GM23248 (cell line): ENCODE measurements at regions not wholly inside any gene's neighbourhood (a gene's known extent, or its start where the extent isn't known, plus 50 kb on each side); places are given as distances from the start of the nearest gene placed in this dataset.
"Not testable (repeated sequence)": the region's sequence is repeated elsewhere in the genome, so short reads cannot be mapped to it uniquely, and the experiment has no call there.

Experiments used
- DNase-seq: peaks from one replicate; pipeline ENCODE4 v3.0.0-alpha.2; 2015
- H2AFZ ChIP-seq: fragments of 200-600 bp; sonication (generic); 2 replicates; pipeline ENCODE4 v1.6.1; 2016; ENCODE audit warnings: antibody characterized with exemption
- H3F3A ChIP-seq: fragments of 200-600 bp; sonication (generic); 2 replicates; pipeline ENCODE4 v1.6.1; 2016; ENCODE audit warnings: mild to moderate bottlenecking, antibody characterized with exemption, mixed run types; ENCODE audit not compliant: insufficient read depth
- H3K27ac ChIP-seq: fragments of 200-600 bp; sonication (generic); 2 replicates; pipeline ENCODE4 v1.5.1; 2016; ENCODE audit warnings: mild to moderate bottlenecking
- H3K27me3 ChIP-seq: fragments of 200-600 bp; sonication (generic); replicated peaks from 2 replicates; pipeline ENCODE4 v1.6.1; 2016; ENCODE audit warnings: mild to moderate bottlenecking; ENCODE audit not compliant: insufficient read depth
- H3K36me3 ChIP-seq: fragments of 200-600 bp; sonication (generic); 2 replicates; pipeline ENCODE4 v1.6.1; 2016; ENCODE audit warnings: low read depth, mild to moderate bottlenecking
- H3K4me1 ChIP-seq: fragments of 200-600 bp; sonication (generic); 2 replicates; pipeline ENCODE4 v1.6.1; 2016; ENCODE audit warnings: mild to moderate bottlenecking; ENCODE audit not compliant: insufficient read depth
- H3K4me2 ChIP-seq: fragments of 200-600 bp; sonication (generic); one replicate; pipeline ENCODE4 v1.6.1; 2016; ENCODE audit warnings: mild to moderate bottlenecking; ENCODE audit not compliant: unreplicated experiment
- H3K4me3 ChIP-seq: fragments of 200-600 bp; sonication (generic); 2 replicates; pipeline ENCODE4 v1.5.1; 2016; ENCODE audit warnings: mild to moderate bottlenecking
- H3K79me2 ChIP-seq: fragments of 200-600 bp; sonication (generic); 2 replicates; pipeline ENCODE4 v1.6.1; 2016; ENCODE audit warnings: mild to moderate bottlenecking; ENCODE audit not compliant: insufficient read depth
- H3K9ac ChIP-seq: fragments of 200-600 bp; sonication (generic); 2 replicates; pipeline ENCODE4 v1.6.1; 2016; ENCODE audit warnings: mild to moderate bottlenecking
- H3K9me2 ChIP-seq: fragments of 200-600 bp; sonication (generic); 2 replicates; pipeline ENCODE4 v1.6.1; 2016; ENCODE audit warnings: mixed run types, mild to moderate bottlenecking, moderate library complexity; ENCODE audit not compliant: insufficient read depth
- H3K9me3 ChIP-seq: fragments of 200-600 bp; sonication (generic); one replicate; pipeline ENCODE4 v1.6.1; 2017; ENCODE audit warnings: low read depth
- H4K20me1 ChIP-seq: fragments of 200-600 bp; sonication (generic); 2 replicates; pipeline ENCODE4 v1.6.0; 2016; ENCODE audit not compliant: insufficient read depth
- EZH2 ChIP-seq: fragments of 200-600 bp; sonication (generic); IDR thresholded peaks from 2 replicates; pipeline ENCODE4 v1.6.1; 2018; ENCODE audit warnings: antibody characterized with exemption, mild to moderate bottlenecking; ENCODE audit not compliant: insufficient read depth, poor library complexity, severe bottlenecking
- EZH2phosphoT487 ChIP-seq: fragments of 200-600 bp; sonication (generic); IDR thresholded peaks from 2 replicates; pipeline ENCODE4 v1.6.1; 2018; ENCODE audit warnings: antibody characterized with exemption, moderate library complexity, mild to moderate bottlenecking, low read depth; ENCODE audit not compliant: insufficient read depth
- whole genome bisulfite sequencing, 2 experiments: methylation state at CpG; one replicate each; pipeline ENCODE4 v1.1.6; 2015 to 2017; ENCODE audit warnings: low lambda C conversion rate in 2 of 2, low coverage in 1 of 2; ENCODE audit errors: missing lambda C conversion rate in 2 of 2; 5-methylcytosine and 5-hydroxymethylcytosine counted together
- in situ Hi-C: fragments of 300-500 bp; cut with MboI; formaldehyde crosslinking; loops from 2 replicates; pipeline ENCODE4 v1.15.0; 2020

- no peak overlapping the region for H3K27ac ChIP-seq
- H2AFZ ChIP-seq: peak overlapping the region; percentile 64
- no peaks in the 10 kb centered on the region for H3K9me2 ChIP-seq
- no peak for TF ChIP-seq EZH2
- TF ChIP-seq EZH2phosphoT487: no peak
- H3K4me3 ChIP-seq: no peak overlapping the region
- H4K20me1 ChIP-seq: no peaks in the 10 kb centered on the region
- DNase-seq: no peak
- H3K27me3 ChIP-seq: no peaks in the 10 kb centered on the region
- no peaks in the 10 kb centered on the region for H3K9me3 ChIP-seq
- no peaks in the 10 kb centered on the region for H3K4me1 ChIP-seq
- H3F3A ChIP-seq: no peaks in the 10 kb centered on the region
- in situ Hi-C loops: no loop called here
- H3K9ac ChIP-seq: no peak overlapping the region
- no peaks in the 10 kb centered on the region for H3K36me3 ChIP-seq
- H3K79me2 ChIP-seq: no peaks in the 10 kb centered on the region
- H3K4me2 ChIP-seq: no peak overlapping the region
Measured at GRCh38 chr4:43496188-43496587, 603.7 kb downstream of the GRXCR1 start.

- Histone ChIP-seq H3K36me3 (no peaks in the 10 kb centered on the region), H2AFZ (peak overlapping the region; percentile 64), H3K9me2 (no peaks in the 10 kb centered on the region), H3K9ac (no peak overlapping the region), H3K27me3 (no peaks in the 10 kb centered on the region), H3K4me1 (no peaks in the 10 kb centered on the region), H3K4me3 (no peak overlapping the region), H3K79me2 (no peaks in the 10 kb centered on the region), H3F3A (no peaks in the 10 kb centered on the region), H3K4me2 (no peak overlapping the region), H3K27ac (no peak overlapping the region), H3K9me3 (no peaks in the 10 kb centered on the region), H4K20me1 (no peaks in the 10 kb centered on the region)
- DNase-seq: no peak
- no peak for TF ChIP-seq EZH2
- no peak for TF ChIP-seq EZH2phosphoT487
- in situ Hi-C loops: no loop called here
- WGBS, 2 experiments: 33 to 37% methylated on average over 2 of the region's 2 CpGs
Measured at GRCh38 chr4:43496602-43497001, 604.1 kb downstream of the GRXCR1 start.

GRCh38 chr4:43505823-43506222, 613.3 kb downstream of the GRXCR1 start:
- in situ Hi-C loops, DNase-seq, H4K20me1 ChIP-seq, H3K9ac ChIP-seq, H3F3A ChIP-seq, H3K27ac ChIP-seq, H3K4me2 ChIP-seq, H3K79me2 ChIP-seq, H3K4me1 ChIP-seq, H3K9me3 ChIP-seq, H2AFZ ChIP-seq, H3K4me3 ChIP-seq, H3K27me3 ChIP-seq, H3K36me3 ChIP-seq, H3K9me2 ChIP-seq: not testable (repeated sequence)
- WGBS, 2 experiments: 74 to 79% methylated on average over 13 of the region's 13 CpGs

GRCh38 chr4:43512253-43512652, 619.7 kb downstream of the GRXCR1 start:
- H3K9me2 ChIP-seq: no peaks in the 10 kb centered on the region
- H2AFZ ChIP-seq: no peak overlapping the region
- no peaks in the 10 kb centered on the region for H3F3A ChIP-seq
- in situ Hi-C loops: no loop called here
- WGBS, 2 experiments: 23 to 32% methylated on average over 1 of the region's 1 CpG
- H4K20me1 ChIP-seq: no peaks in the 10 kb centered on the region
- no peaks in the 10 kb centered on the region for H3K4me1 ChIP-seq
- H3K27me3 ChIP-seq: no peaks in the 10 kb centered on the region
- no peak for TF ChIP-seq EZH2
- no peak for TF ChIP-seq EZH2phosphoT487
- no peaks in the 10 kb centered on the region for H3K9me3 ChIP-seq
- H3K4me3 ChIP-seq: no peak overlapping the region
- no peaks in the 10 kb centered on the region for H3K36me3 ChIP-seq
- no peak overlapping the region for H3K4me2 ChIP-seq
- DNase-seq: no peak
- H3K79me2 ChIP-seq: no peaks in the 10 kb centered on the region
- H3K27ac ChIP-seq: no peak overlapping the region
- no peak overlapping the region for H3K9ac ChIP-seq

- TF ChIP-seq EZH2: no peak
- TF ChIP-seq EZH2phosphoT487: no peak
- DNase-seq: no peak
- Histone ChIP-seq H3K36me3 (no peaks in the 10 kb centered on the region), H2AFZ (no peak overlapping the region), H3K4me3 (no peak overlapping the region), H3K4me2 (no peak overlapping the region), H3K9me2 (no peaks in the 10 kb centered on the region), H3K79me2 (no peaks in the 10 kb centered on the region), H4K20me1 (no peaks in the 10 kb centered on the region), H3K27me3 (no peaks in the 10 kb centered on the region), H3K9ac (no peak overlapping the region), H3K27ac (no peak overlapping the region), H3K9me3 (no peaks in the 10 kb centered on the region), H3F3A (no peaks in the 10 kb centered on the region), H3K4me1 (no peaks in the 10 kb centered on the region)
- in situ Hi-C loops: no loop called here
- 35 to 45% methylated on average over 2 of the region's 2 CpGs for WGBS, 2 experiments
Measured at GRCh38 chr4:43525646-43526045, 633.1 kb downstream of the GRXCR1 start.
